ENCODE measurements at regions not wholly inside any gene's neighbourhood (a gene's known extent, or its start where the extent isn't known, plus 50 kb on each side); places are given as distances from the start of the nearest gene placed in this dataset.
"Not testable (repeated sequence)": the region's sequence is repeated elsewhere in the genome, so short reads cannot be mapped to it uniquely, and the experiment has no call there.

DNA sequence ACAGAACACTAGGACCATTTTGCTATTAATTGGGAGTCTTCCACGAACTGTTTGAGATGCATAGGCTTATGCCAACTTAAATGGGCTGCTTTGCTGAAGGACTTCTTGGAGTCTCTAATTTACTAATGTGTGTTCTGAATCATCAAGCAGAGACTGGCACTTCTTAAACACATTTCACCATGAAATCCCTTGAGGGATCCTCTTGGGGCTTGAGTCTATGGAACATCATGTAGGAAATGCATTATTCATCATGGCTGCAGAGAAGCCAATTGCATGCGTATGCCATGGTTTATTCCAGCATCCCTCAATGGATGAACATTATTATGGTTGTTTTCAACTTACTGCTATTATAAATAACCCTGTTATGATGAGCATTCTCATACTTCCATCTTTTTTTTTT lies 73.4 kb downstream of the FGD2 start:
- no peak for DNase-seq

DNA sequence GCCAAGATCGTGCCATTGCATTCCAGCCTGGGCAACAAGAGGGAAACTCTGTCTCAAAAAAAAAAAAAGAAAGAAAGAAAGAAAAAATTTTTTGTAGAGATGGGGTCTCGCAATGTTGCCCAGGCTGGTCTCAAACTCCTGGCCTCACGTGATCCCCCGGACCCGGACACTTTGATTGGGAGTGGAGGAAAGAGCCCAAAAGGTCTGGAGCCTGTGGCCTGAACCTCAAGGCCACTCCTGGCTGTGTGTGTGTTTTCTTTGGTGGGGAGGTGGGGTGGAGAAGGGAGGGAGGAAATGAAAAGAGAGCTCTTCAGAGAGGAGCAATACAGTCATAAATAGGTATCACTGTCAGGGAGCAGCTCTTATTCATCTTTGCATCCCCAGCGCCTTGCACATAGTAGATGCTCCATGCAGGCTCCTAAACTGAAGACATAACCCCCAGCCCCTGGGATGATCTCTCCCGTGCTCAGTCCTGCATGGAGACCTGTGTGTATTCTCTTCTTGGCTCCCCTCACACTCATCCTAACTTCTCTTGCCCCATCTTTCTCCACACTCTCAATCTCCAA lies 75.7 kb downstream of the FGD2 start:
- no peak for DNase-seq

DNA sequence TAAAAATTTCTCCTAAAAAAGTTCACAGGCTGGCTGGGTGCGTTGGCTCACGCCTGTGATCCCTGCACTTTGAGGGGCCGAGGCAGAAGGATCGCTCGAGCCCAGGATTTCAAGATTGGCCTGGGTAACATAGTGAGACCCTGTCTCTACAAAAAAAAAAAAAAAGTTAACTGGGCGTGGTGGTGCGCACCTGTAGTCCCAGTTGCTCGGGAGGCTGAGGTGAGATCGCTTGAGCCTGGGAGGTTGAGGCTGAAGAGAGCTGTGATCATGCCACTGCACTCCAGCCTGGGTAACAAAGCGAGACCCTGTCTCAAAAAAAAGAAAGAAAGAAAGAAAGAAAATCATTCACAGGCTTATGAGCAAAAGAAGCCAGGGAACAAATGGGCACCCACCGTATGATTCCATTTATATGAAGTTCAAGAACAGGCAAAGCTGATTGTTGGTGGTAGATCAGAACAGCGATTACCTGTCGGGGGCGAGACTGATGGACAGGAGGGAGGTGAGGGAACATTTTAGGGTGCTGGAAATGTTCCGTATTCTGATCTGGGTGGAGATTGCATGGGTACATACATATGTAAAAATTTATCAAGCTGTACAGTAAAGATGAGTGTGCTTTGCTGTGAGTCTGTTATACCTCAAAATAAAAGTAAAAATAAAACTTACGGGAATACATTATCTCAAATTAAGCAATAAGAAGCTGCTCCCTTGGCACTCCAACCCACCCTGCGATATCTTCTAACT lies 77.1 kb downstream of the FGD2 start:
- DNase-seq = no peak

DNA sequence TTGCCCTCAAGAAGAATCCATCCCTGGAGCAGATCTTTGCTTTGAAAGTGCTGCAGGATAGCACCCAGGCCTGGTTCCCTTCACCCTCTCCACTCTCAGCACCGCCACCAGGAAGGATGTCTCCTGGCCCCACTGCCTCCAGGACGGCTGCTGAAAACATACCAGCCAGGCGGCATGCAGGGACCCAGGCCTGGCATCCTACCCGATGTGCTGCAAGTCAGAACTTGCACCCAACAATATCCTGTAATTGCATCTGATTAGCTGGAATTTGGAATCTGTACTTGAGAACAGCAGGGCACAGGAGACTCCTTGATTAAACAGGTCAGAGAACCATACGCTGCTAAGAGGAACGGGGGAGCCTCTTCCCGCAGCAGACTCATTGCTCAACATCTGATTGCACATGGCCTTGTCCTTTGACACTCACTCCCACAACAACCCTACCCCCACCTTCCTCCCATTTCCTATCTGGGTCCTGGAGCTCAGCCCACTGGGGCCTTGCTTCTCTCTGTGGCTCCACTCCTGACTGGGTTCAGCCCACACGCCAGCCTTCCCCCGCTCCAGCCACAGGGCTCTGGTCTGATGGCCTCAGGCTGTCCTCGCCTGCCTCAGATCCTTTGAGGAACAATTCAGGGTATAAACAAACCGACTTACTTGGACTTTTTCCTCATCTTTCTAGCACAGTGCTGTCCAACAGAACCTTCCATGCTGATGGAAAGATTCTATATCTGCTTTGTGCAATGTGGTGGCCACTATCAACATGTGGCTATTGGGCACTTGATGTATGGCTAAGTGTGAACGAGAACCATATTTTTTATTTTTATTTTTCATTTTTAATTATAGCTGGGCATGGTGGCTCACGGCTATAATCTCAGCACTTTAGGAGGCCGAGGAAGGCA lies 78.0 kb downstream of the FGD2 start:
- DNase-seq = peak; percentile 30

- not testable (repeated sequence) for DNase-seq
Measured at GRCh38 chr6:37084665-37085064, 79.2 kb downstream of the FGD2 start.

DNA sequence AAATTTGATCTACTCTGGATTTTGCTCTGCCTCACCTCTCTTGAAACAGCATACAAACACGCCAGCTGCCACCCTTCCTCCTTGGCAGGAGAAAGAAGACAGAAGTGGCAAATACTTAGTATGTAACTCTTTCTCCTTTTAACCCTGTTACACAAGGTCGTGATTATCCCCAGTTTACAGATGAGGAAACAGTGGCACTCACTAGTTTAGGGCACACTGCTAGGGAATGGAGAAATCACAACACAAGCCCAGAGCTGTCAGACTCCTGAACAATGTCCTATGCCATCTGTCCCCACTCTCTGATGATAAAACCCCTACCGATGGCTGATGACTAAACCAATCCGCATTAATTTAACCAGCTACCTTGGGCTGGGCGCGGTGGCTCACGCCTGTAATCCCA lies 79.7 kb downstream of the FGD2 start:
- DNase-seq = no peak

- DNase-seq = no peak
Measured at GRCh38 chr6:37088897-37089296, 81.1 kb upstream of the PIM1 start.

- DNase-seq = no peak
Measured at GRCh38 chr6:37089783-37090182, 80.2 kb upstream of the PIM1 start.

DNA sequence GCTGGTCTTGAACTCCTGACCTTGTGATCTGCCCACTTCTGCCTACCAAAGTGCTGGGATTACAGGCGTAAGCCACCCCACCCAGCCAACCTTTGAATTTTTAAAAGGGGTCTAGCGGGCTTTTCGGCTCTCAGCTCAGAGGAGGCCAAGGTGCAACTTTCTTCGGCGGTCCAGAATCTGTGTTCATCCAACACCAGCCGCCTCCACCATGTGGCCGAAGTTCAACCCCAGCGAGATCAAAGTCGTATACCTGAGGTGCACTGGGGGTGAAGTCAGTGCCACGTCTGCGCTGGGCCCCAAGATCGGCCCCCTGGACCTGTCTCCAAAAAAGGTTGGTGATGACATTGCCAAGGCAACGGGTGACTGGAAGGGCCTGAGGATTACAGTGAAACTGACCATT lies 78.8 kb upstream of the PIM1 start:
- DNase-seq = not testable (repeated sequence)

GRCh38 chr6:37091586-37091985 lies 78.4 kb upstream of the PIM1 start:
- DNase-seq = not testable (repeated sequence)

- no peak for DNase-seq
Measured at GRCh38 chr6:37092923-37093727, 76.8 kb upstream of the PIM1 start.

GRCh38 chr6:37093728-37094069 lies 76.3 kb upstream of the PIM1 start:
- DNase-seq = no peak

GRCh38 chr6:37095997-37096396 lies 74.0 kb upstream of the PIM1 start:
- DNase-seq = no peak

DNA sequence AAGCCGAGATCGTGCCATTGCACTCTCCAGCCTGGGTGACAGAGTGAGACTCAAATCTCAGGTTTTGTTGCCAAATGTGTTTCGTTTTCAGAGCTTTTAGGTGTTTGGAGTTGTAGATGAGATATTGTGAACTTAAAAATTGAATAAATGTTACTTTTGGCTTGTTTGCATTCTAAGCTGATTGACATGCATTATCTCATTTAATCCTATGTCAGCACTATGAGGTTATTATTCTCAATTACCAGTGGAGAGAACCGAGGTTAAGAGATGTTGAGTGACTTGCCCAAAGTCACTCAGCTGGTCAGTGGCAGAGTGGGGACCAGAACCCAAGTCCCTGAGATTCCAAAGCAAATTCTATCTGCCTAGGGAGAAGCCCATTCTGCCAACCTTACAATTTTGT lies 72.6 kb upstream of the PIM1 start:
- no peak for DNase-seq

GRCh38 chr6:37099442-37099841 lies 70.5 kb upstream of the PIM1 start:
- DNase-seq = no peak

DNA sequence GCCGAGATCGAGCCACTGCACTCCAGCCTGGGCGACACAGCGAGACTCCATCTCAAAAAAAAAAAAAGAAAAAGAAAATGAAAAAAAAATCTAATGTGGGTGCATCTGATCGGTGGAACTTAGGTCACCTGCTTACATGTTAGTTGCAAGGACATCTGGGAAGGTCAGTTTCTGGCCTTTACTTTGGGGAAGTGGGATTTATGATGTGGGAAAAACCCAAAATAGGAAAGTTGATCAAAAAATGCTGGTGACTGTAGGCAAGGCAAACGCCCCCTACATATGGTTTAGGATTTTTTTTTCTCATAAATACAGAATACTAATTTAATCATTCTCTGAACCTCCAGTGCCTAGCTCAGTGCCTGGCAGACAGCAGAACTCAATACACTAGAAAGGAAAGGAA lies 69.2 kb upstream of the PIM1 start:
- no peak for DNase-seq

GRCh38 chr6:37101991-37102298 lies 68.0 kb upstream of the PIM1 start:
- no peak for DNase-seq

DNA sequence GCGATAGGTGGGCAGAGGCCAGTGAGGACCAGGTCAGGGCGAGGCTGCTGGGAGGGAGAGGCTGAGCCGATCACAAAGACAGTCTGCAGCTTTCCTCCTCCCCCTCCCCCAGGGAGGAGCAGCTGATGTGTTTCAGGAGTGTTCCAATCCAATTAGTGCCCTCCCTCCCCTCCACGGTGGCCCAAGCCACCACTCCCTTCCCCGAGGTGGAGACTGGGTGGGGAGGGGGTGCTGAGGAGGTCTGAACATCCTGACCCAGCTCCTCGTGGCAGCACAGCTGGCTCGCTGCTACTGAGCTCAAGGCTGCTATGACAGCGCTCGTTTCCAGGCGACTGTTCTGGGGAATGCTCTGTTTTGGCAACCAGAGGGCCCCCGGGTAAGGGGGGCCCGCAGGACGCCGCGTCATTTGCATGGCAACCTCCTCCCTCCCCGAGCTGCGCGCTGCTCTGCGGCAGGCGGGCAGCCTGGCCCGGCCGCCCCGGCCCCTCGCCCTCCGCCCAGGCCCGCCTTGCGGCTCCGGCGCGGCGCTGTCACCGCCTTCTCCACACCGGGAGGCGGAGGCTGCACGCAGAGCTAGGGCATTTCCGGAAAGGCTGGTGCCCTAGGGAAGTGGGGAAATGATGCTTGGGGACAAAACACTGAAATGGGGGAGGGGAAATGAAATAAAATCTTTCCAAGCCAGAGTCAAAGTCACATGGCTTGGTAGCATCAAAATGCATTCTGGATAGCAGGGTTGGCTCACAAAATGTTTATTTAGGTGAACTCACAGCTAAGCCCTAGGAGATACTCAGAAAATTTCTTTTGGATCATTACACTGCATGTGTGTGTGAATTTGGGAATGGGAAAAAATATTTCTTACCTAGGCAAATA lies 67.4 kb upstream of the PIM1 start:
- DNase-seq = peak; percentile 84

DNA sequence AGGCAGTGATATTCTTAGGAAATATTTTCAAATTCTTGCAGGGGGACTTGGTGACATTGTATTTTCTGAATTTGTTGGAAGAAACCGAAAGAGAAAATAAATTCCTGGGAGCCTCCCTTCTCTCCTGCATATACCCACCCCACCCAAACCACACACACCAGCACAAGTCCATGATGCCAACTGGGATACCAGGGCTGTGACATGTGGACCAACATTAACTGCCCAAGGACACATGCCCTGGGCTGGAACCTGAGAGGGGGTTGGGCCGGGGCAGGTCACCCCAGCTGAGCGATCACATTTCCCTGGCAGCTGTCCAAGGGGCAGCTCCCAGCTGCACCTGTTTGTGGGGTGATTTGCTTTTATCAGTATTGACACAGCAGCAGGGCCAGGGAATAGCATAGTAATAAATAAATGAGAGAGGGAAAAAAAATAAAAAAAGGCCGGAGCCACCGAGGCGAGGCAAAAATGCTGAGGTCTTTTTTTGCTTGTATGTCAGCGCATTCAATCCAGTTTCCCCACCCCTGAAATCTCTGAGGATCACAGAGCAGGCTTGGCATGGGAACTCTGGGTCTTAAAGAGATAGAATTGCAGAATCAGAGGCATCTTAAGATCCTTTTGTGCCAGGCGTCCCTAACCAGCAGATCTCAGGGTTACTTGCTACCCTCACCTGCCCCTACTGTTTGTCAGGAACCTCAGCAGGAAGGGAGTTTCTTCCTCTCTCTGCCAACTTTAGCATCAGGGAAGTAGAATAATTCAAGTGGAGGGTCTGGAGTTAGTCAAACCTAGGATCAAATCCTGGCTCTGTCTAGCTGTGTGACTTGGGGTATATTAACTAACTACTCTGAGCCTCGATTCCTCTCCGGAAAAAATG lies 66.5 kb upstream of the PIM1 start:
- peak; percentile 28 for DNase-seq

DNA sequence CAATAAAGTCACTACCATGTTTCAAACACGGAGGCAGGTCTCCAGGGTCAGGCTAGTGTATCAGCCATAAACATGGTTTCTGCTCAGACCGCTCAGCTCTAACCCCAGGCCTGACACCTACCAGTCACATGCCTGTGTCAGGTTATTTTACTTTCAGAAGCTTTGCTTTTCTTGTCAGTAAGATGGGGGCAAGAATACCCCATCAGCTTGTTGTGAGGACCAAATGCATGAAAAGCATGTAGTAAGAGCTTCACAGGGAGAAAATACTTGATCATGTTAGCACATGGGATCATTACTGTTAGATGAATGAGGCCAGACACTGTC lies 65.2 kb upstream of the PIM1 start:
- DNase-seq = no peak

Measured in EL (cell line).